ENCODE measurements at regions not wholly inside any gene's neighbourhood (a gene's known extent, or its start where the extent isn't known, plus 50 kb on each side); places are given as distances from the start of the nearest gene placed in this dataset.

GRCh38 chr5:56513141-56513540, 280.0 kb upstream of the ANKRD55 start:
- DNase-seq: no peak

GRCh38 chr5:56512313-56512996, 279.3 kb upstream of the ANKRD55 start:
- no peak for DNase-seq

GRCh38 chr5:56511326-56511841, 278.3 kb upstream of the ANKRD55 start:
- DNase-seq: no peak

GRCh38 chr5:56508249-56508648, 275.1 kb upstream of the ANKRD55 start:
- DNase-seq: no peak

- no peak for DNase-seq
Observed at GRCh38 chr5:56507351-56507930, 274.3 kb upstream of the ANKRD55 start.

- DNase-seq: no peak
Observed at GRCh38 chr5:56506211-56506965, 273.3 kb upstream of the ANKRD55 start.

- no peak for DNase-seq
Observed at GRCh38 chr5:56503929-56504328, 270.8 kb upstream of the ANKRD55 start.

GRCh38 chr5:56501781-56502557, 268.8 kb upstream of the ANKRD55 start:
- no peak for DNase-seq

- DNase-seq: no peak
Observed at GRCh38 chr5:56499901-56500300, 266.8 kb upstream of the ANKRD55 start.

- no peak for DNase-seq
Observed at GRCh38 chr5:56499491-56499890, 266.4 kb upstream of the ANKRD55 start.

GRCh38 chr5:56498759-56499395, 265.7 kb upstream of the ANKRD55 start:
- DNase-seq: no peak

- no peak for DNase-seq
Observed at GRCh38 chr5:56496581-56497063, 263.5 kb upstream of the ANKRD55 start.

- no peak for DNase-seq
Observed at GRCh38 chr5:56494300-56494731, 261.2 kb upstream of the ANKRD55 start.

- no peak for DNase-seq
Observed at GRCh38 chr5:56493766-56494165, 260.6 kb upstream of the ANKRD55 start.

- no peak for DNase-seq
Observed at GRCh38 chr5:56493308-56493707, 260.2 kb upstream of the ANKRD55 start.

- no peak for DNase-seq
Observed at GRCh38 chr5:56492812-56493211, 259.7 kb upstream of the ANKRD55 start.

GRCh38 chr5:56490971-56491468, 257.9 kb upstream of the ANKRD55 start:
- no peak for DNase-seq

GRCh38 chr5:56489272-56489671, 256.1 kb upstream of the ANKRD55 start:
- no peak for DNase-seq

- DNase-seq: no peak
Observed at GRCh38 chr5:56487528-56488115, 254.5 kb upstream of the ANKRD55 start.

- DNase-seq: no peak
Observed at GRCh38 chr5:56482363-56482762, 249.2 kb upstream of the ANKRD55 start.

Data from left kidney (tissue), 1 donor.